NCI-H524 (cell line): ENCODE measurements at regions not wholly inside any gene's neighbourhood (a gene's known extent, or its start where the extent isn't known, plus 50 kb on each side); places are given as distances from the start of the nearest gene placed in this dataset.

Source experiments
- DNase-seq, 2 experiments: peaks; one replicate each; lab custom pipeline; 2025; lab: John Stamatoyannopoulos, UW

DNA sequence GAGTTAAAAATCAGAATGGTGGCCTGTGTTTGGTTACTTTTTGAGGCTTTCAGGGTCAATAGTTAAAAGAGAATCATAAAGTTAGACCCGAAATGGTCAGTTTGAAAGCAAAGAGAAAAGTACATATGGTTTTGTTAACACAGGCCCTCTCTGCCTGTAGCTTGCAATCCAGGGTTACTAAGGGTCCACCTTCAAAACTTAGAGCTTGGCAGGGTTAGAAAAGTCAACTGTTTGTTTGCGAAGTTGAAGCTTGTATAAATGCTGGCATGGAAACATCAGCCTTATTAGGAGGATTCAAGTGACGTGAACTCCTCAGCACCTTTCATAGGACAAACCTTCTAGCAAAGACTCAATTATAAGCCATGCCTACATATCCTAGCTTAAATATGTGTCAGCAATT, 196.3 kb upstream of the SEMA3A start:
- no peak for DNase-seq

DNA sequence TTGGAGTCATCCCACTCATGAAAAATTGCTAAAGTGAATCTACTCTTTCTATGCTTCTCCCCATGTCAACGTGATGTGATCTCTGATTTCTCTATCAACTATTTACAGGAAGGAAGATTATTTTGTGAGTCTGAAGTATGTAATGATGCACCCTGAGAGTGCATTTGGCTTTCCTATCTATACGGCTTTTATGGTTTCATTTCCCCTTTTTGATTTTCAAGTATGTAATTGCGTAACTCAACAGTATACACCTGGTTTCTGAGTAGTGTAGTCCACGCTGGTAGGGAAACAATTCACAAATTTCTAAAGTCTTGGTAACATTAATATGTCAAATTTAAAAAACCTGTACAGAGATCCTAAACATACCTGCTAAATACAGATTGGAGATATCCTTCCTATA, 194.7 kb upstream of the SEMA3A start:
- no peak for DNase-seq

DNA sequence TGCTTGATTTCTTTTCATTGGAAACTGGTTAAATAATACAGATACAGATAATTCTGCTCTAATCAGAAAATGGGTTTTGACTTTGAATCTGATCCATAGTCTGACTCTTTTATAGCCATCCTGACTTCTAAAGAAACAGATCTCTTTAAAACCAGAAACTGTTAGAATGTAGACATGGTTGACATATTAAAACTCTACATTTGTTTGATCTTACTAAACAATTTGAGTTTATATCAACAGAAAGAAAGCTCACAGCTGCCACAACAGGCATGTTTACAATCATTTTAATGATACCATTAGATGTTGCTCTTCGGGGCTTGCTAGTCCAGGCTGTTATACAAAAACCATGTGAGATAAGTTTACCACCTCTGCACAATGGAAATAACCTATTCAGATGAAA, 193.0 kb upstream of the SEMA3A start:
- DNase-seq: no peak

DNA sequence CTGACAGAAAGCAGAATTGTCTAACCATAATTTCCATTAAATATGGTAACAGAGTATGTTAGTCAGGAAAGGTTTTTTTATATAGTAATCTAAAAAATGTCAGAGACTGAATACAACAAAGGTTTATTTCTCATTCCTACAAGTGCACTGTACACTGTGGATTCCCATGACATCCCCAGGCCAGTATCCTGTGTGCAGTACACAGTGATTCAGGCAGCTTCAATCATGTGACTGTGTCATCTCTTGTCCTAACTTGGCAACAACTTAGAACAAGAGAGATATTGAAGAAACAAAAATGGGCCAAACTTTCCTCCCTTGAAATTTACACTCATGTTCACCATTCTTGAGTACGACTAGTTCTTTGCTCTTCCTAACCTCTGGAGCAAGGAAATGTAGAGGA, 189.8 kb upstream of the SEMA3A start:
- DNase-seq: no peak

DNA sequence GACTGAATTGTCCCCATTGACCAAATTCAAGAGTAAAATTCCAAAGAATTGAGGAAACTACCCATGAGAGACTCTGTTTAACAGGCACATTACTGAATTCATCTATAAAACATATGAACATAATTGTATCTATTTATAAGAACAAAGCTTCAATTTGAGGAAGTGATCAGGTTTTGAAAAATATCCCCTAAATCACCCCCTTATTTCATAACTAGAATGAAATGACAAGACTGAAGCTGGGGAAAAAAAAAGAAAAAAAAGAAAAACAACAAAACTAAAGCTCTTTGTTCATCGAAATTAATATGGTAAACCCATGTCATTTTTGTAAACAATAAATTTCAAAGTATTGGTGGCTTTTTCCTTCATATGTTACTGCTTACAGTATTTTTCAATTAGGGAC, 184.9 kb upstream of the SEMA3A start:
- DNase-seq: no peak

DNA sequence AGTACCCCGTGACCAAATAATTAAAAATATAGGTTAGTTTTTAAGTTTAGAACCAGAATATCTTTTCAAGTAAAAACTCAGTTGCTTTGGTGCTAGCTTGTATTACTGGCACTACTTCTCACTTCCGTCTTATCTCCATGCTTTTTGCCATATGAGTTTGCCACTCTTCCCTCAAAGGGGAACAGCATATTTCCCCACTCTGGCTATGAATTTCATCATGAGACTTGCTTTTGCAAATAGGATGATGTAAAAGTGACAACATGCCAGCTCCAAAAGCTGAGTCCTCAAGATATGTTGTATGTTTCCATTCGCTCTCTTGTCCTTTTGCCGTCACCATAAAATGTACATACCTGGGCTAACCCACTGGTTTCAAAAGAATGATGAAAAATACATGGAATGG, 178.1 kb upstream of the SEMA3A start:
- no peak for DNase-seq

DNA sequence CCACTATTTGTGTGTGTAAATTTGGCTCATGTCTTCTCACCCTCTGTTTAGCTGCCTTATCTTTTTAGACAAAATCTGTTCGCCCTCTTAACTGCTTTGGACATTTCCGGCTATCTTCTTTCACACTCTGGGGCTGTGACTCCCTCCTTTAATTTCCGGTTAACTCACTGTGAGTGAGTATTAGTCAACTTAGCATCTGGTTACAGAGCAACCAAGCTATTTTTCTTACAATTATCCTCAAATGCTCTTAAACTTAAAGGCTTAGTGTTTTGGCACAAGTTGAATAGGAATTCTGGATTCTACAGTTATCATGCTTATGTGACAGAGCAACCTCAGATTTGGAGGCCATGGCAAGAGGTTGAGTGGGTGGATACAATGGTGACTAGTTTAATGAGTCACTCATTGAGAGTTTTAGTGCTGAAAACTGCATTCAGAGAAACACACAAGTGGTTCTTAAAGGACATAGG, 177.6 kb upstream of the SEMA3A start:
- DNase-seq: peak in 1 of 2 experiments; percentile 33

DNA sequence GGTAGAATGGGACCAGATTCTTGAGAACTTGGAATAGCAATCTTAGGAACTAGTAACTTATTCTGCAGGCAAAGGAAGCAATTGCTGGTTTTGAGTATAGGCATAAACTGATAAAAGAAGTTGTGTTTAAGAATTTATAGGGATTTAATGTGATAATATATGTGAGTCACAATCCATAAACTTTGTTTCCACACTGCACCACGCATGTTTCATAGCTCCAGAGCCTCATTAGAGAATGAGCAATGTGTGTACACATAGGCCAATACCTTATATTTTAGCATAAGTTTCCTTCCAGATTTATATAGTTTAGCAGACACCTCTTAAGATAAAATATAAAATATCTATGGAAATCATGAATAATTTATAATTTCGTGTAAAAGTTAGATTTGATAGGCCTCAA, 175.5 kb upstream of the SEMA3A start:
- no peak for DNase-seq

DNA sequence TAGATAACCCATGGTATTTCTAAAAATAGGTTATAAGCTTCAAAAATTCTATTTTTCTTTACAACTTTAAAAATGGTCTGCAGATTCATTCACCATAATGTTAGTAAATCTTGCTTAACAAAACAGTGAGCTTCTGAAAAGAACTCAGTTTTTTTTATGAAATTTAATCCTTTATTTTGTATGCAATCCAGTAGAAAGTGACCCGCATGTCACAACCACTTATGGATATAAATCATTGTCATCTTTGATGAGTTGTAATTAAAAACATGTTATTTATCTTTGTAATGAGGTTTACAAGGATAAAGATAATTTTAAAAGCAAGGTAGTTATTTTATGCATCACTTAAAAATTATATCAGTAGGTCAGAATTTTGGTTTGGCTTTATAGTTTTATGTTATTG, 173.5 kb upstream of the SEMA3A start:
- no peak for DNase-seq

DNA sequence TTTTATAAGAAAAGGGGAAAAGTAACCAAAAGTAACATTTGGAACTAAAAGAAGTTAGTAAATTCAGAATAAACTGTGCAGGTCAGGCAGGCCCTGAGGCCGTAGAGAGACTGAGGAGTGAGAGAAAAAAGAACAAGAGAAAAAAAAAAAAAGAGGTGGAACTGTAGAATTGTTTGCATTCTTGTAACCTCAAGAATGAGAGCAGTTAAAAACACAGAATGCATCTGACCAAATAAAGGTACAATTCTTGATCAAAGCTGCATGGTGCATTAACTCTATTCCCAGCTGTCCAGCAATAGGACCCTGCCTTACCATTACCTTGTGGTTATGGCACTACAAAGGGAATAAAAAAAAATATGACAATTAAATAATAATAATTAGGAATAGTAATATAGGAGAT, 170.1 kb upstream of the SEMA3A start:
- no peak for DNase-seq

DNA sequence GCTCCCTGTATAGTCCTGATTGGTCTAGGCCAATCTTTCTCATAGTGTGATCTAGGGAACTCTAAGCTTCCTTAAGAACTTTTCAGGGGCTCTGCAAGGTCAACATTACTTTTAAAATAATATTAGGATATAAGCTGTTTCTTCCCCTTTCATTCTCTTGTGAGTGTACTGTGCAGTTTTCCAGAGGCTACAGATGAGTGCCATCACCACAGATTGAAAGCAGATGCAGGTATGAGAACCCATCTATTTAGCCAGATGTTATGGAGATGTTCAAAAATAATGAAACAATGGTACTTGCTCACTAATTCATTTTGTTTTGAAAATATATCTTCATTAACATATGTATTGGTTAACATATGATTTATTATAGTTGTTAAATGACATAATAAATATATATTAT, 169.2 kb upstream of the SEMA3A start:
- DNase-seq: no peak

DNA sequence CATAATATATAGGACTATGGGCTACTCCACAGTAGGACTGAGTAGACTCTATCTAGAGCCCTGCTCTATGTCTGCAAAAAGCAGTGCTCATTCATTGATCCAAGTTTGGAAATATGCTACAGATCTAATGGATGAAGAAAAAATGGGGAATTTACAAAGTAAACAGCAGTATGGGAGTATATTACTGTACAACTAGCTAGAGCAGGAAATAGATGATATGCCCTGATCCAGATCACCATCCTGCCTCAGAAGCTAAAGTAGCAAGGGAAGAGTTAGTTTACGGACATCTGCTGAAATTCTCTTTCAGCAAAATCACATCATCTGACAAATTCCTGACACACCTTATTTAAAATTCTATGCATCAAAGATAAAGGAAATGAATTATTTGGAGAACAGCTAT, 168.2 kb upstream of the SEMA3A start:
- DNase-seq: no peak

DNA sequence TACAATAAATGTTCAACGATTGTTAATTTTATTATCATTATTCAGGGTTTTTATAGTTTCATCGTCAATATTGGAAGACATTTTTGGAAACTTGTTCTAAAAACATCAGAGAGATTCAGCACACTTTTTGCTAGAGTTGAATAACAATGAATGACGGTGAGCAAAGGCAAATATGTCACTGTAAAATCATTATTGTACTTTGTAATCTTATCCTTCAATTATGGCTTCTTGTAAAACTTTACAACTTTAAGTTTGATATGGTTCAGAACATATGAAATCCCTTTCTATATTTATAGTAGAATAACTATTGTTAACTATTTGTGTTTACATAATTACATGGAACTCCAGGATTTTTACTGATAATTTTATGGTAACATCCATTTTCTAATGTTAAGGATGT, 167.8 kb upstream of the SEMA3A start:
- DNase-seq: no peak

DNA sequence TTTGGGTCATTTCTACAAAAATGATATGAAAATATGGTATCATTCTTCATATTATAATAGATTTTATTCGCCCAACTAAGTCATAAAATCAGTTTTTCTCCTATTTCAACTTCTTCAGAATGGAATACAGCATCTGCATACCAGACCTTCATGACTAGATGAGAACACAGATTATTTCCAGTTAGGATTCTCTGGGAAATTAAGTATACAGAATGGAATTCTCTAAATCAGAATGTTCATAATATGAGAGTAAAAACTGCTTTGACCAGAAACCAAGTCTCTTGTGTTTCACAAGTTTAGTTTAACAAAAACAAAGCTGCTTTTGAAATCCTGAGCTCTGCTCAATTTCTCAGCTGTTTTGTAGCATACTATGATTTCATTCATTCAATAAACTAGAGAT, 160.3 kb upstream of the SEMA3A start:
- DNase-seq: no peak

DNA sequence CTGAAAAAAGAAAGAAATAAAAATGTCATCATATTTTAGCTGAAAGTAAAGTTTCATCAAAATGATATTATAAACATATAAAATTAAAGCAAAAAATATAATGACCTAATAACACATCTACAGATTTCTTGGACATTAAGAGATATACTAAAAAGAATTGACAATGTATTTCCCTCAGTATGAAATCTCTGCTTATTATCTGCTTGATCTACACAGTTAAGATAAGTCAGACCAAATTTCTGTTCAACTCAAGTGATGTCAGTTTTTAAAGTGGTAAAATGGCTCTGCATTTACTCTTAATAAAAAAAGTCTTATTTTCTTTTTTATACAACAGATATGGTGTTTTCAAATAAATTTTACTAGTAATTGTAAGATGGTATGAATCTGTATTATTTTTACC, 159.4 kb upstream of the SEMA3A start:
- DNase-seq: no peak

DNA sequence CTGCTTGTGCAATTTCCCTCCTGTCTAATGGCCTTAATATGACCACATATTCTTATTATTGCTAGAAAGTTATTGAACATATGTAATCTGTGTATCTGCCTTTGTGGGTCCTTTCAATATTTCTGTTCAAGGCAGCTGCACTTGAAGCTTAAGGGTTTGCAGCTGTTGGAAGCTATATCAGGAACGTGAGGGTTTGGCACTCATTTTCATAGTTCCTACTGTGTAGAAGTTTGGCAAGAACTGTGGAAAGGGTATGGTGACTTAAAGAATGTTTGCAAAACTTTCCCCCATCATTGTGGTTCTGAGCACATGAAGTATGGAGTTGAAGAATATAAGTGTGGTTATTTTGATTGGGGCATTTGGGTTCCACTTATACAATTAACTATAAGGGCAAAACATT, 144.7 kb upstream of the SEMA3A start:
- no peak for DNase-seq

DNA sequence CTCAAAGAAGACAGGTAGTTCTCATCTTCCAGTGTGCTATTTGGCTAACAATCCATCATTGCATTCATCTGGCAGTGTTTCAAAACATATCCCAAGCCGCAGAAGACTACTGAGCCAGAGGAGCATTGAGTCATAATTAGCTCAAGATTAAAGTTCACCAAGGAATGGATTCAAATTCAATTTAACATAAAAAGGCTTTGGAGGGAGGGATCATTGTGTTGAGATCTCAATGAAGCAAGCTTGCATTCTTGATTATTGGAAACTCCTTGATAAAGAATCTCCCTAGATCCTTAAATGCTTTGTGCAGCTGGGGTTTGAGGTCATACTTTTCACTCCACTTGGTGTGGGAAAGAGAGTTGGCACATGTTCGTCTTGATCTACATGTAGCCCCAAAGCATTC, 142.8 kb upstream of the SEMA3A start:
- DNase-seq: no peak

DNA sequence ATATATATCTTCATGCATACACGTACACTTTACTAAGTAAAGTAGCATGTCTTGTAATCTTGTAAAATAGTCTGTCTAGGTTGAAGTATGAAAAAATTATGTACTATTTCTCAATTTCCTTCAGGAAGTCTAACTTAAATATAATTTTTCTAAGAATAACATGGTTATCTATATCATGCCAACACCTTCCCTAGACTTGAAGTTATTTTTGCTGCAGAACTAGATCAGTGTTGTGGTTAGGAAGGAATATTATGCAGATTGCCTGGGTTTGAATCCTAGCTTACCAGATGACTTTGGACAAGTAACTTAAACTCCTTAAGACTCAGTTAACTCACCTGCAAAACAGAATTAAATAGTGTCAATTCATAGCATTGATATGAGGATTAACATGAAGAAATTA, 142.2 kb upstream of the SEMA3A start:
- no peak for DNase-seq

DNA sequence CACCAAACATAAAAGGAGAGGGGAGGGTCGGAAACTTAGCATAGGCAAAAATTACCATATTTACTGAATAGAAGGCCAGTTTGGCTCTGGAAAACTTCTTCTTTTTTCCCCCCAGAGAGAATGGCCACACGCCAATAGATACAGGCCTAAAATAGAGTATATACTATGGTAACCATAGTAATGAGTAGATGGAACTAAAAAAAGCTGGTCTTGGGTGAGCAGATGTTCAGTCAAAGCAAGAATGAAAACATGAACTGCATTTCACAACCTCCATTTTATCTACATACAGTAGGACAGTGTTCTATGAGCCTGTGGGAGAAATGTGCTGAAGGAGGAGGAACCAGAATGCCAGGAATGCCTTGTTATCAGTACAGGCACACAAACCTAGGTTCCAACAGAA, 141.7 kb upstream of the SEMA3A start:
- DNase-seq: no peak

DNA sequence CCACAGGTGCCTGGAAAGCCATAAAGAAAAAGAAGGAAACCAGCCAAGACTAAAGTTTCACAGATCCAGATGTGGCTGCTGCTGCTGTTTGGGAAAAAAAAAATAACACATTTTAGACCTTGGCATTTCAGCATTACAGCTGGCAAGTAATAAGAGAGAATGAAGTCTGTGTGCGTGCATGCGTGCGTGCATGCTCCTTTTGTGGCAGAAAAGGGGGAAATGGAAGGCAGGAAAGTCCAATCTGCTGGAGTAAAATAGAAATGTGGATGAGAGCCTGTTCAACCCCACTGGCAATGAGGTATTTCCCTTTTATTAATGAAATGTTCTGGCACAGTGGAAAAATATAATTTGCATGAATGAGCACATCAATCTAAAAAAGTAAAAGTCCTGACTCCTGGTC, 137.0 kb upstream of the SEMA3A start:
- DNase-seq: no peak

DNA sequence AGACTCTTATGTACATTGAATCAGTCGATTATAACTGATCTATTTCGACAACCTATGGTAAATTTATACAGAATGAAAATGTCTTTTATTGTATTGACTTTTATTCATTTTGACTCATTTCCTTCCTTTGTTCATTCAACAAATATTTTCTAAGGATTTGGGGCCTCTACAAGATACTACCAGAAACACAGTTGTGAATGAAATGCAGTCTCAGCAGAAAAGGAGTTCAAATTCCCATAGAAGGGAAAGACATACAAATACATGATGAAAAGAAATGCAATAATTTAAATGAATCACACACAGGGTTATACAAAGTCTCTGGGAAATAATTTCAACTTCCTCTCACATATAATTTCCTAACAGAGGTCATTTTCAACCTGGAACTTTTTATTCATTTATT, 134.0 kb upstream of the SEMA3A start:
- DNase-seq: no peak

DNA sequence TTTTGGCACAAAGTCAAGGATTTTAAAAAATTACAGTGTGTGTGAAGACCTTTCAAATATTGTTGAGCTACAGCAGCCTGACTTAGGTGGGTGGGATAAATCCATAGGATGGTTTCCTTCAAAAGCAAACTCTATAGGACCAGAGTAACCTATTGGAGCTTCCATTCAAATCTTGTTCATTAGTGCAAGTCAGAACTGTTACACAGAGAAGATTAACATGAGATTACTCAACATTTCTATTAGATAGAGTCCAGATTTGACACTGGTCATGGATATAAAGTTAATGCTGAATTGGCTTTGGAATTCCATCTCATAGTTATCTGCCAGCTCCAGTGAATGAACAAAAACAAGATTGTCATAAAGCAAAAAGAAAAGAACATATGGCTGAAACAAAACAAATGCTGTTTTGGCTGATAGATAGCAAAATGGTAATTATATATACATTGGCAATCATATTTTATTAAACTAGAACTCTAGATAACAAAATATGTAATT, 129.6 kb upstream of the SEMA3A start:
- no peak for DNase-seq

DNA sequence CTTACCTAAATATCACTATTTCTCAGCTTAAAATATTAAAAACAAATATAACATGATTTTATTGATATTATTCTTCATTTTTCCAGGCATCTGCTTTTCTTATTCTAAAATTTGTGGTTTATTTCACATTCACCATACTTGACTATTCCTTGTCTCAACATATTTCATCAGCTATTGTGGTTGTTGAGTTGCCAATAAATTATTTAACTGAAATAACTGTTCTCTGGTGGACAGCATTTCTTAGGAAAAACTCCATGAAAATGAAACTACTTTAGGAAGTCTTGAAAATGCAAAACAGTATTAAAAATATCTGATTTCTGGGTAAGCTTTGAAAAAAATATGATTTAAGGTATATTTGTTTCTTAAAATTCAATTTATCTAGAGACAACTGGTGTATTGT, 122.9 kb upstream of the SEMA3A start:
- DNase-seq: no peak

DNA sequence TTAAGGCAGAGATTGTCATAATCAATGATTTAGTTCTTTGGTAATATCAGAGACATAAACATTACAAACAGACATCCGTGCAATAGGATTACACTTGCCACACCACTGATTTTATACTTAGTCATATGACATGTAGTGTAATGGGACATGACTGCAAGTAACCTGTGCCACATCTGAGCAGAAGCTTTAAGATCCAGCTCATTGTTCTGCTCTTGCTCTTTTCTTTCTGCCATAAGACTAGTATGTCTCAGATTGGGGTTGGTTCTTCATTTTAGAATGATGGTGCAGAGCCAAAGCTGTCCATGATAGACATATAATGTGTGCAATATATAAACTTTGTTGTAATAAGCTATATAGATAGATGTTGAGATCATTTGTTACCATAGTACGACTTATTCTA, 119.7 kb upstream of the SEMA3A start:
- no peak for DNase-seq

DNA sequence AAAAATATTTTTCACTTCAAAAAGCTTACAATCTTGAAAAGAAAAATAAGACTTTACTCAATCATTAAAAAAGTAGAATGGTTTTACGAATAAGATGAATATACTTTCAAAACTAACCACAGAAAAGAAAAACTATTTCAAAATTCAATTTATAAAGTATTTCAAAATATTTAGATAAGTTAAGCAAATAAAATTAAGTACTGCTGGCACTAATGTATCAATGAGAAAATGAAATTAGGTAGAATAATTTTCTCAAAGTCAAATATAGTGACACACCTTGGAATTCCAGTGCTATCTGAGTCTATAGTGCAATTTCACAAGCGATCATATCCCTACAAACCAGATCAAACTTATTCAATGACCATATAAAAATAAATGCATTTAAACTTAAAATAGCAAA, 109.8 kb upstream of the SEMA3A start:
- no peak for DNase-seq
